Astrocyte of the cerebellum (primary cell): ENCODE measurements at regions not wholly inside any gene's neighbourhood (a gene's known extent, or its start where the extent isn't known, plus 50 kb on each side); places are given as distances from the start of the nearest gene placed in this dataset.
"Not testable (repeated sequence)": the region's sequence is repeated elsewhere in the genome, so short reads cannot be mapped to it uniquely, and the experiment has no call there.

Experiments used
- DNase-seq: peaks from one replicate; pipeline ENCODE4 v3.0.0-alpha.2; 2011; ENCODE audit warnings: low read depth
- H3K4me3 ChIP-seq: 2 replicates; pipeline ENCODE4 v1.5.1; 2011; ENCODE audit warnings: mild to moderate bottlenecking, low read depth, low read length, moderate library complexity
- CTCF ChIP-seq: IDR thresholded peaks from 2 replicates; pipeline ENCODE4 v1.5.1; 2012; ENCODE audit warnings: low read length, low read depth, moderate library complexity, mild to moderate bottlenecking; ENCODE audit errors: missing control alignments
- in situ Hi-C: cut with HindIII; loops from 2 replicates; pipeline ENCODE4 v1.10.0; 2017; ENCODE audit warnings: low sequenced_read_pairs

- no peak for DNase-seq
- H3K4me3 ChIP-seq = no peak overlapping the region
- in situ Hi-C loops = no loop called here
- TF ChIP-seq CTCF = no peak
Measured at GRCh38 chr6:91911945-91912344, 1325.1 kb upstream of the MAP3K7 start.

DNA sequence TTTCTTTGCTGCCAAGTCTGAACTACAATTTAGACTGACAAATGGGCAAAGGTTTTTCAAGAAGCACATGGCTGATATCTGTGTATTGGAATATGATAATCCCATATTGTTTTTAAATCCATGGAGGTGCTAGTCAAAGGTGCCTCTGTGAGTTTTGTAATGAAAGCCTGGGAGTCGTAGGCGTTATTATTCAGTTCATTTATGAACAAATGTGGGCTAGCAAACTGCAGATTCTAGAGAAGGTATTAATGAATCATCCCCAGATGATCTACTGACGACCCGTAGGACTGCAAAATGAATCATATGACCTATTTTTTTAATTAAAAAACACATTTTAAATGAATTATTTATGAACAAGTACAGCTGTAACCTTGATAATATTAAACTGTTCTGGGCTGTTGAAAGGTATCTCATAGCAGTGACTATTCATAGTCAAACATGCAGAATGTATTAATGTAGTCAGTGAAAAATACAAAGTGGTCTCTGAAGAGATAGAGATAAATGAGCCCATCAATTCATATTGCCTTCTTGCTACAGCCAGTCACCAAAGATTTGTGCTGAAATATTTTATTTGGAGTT, 1317.8 kb upstream of the MAP3K7 start:
- in situ Hi-C loops = no loop called here
- H3K4me3 ChIP-seq = no peak overlapping the region
- TF ChIP-seq CTCF = no peak
- DNase-seq = no peak

DNA sequence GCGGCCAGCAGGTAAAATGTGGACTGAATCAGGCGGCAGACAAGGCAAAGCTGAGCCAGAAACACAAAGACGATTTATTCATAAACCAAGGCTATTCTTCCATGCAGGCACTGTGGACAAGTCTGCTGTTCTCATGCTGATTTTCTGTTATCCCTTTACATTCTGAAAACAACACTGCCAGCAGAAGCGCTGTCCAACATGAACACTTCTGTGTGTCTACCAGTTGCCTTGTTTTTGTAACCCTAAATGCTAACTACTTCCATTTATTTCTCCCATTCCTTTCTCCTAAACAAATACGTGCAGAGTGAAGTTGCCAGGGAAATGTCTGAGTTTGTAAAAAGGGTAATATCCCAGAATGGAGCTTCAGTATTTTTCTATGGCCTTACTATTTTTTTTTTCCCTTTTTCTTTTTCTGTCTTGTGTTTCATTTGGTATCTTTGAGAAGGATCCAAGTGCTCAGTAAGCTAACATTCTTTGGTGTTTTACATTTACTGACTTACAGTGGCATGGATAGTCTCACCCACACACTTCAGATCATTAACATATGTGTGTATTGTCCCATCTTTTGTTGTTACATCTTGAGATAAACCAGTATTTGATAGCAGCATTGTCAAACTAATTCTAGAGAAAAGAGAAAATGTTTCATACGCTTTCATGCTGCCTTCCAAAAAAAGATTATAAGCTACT, 1308.9 kb upstream of the MAP3K7 start:
- no peak overlapping the region for H3K4me3 ChIP-seq
- no peak for TF ChIP-seq CTCF
- in situ Hi-C loops = no loop called here
- peak; percentile 9 for DNase-seq

GRCh38 chr6:91886183-91886795, 1299.4 kb upstream of the MAP3K7 start:
- H3K4me3 ChIP-seq = no peak overlapping the region
- in situ Hi-C loops = no loop called here
- DNase-seq = no peak
- TF ChIP-seq CTCF = no peak

GRCh38 chr6:91881791-91882190, 1294.9 kb upstream of the MAP3K7 start:
- in situ Hi-C loops, H3K4me3 ChIP-seq, DNase-seq: not testable (repeated sequence)

DNA sequence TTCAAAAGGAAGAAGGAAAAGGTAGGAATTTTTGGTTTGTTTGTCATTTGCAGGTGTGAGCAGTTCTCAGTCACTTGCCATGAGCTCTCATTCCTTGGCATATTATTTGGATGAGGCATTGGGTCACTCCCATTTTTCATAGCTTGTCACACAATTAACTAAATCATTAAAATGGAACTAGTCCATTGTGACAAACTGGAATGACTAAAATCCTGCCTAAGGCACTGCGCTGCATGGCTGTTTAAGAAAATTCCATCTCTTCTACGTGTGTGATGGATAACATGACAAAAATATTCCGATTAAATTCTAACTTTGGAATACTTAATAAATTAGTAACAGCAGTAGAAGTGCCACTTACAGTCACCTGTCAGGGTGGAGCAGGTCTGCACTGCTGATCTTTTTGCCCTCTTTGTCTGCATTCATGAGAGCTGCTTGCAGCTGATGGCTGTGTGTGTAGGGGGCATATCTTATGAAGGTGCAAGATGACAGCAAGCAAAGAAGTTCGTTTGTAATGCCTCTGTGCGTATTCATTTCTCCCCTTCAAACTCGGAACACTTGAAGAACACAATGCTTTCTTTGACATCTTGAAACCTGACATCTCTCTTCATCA, 1292.6 kb upstream of the MAP3K7 start:
- DNase-seq = no peak
- TF ChIP-seq CTCF = no peak
- no peak overlapping the region for H3K4me3 ChIP-seq
- in situ Hi-C loops = no loop called here

DNA sequence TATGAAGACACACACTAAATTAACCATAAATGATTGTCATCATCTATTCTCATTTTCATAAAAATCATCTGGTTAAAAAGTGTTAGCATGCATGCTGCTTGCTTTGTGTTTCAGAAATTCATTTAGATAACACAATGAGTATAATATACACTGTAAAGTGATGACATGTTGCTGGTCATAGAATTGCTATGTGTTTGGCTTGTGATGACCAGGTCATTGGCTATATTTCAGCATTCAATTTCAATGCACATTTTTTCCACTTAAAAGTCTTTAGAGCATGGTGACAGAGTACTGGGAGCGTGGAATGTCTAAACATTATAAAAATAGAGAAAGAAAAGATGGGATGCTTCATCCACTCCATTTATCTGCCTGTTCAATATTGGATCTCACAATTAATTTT, 1291.1 kb upstream of the MAP3K7 start:
- in situ Hi-C loops = no loop called here
- TF ChIP-seq CTCF = no peak
- DNase-seq = no peak
- no peak overlapping the region for H3K4me3 ChIP-seq
